K562 (cell line): ENCODE measurements at regions not wholly inside any gene's neighbourhood (a gene's known extent, or its start where the extent isn't known, plus 50 kb on each side); places are given as distances from the start of the nearest gene placed in this dataset.

ENCODE experiments used
- ATAC-seq: fragments of 200-7000 bp; cut with Tn5 transposase; 3 replicates; pipeline ENCODE4 v1.9.1; 2020; ENCODE audit warnings: moderate library complexity
- BruUV-seq: library from RNA; stranded (reverse); fragments of 400-500 nt; replicated peaks from 2 replicates; lab custom pipeline; 2021; lab: Mats Ljungman, UMichigan
- CTCF ChIA-PET: fragments of 300-600 bp; formaldehyde crosslinking; extraction: SDS; loops from one replicate; lab custom pipeline; 2021; ENCODE audit warnings: low intra/inter-chr PET ratio; lab: Yijun Ruan, JAX
- POLR2A ChIA-PET: fragments of 300-600, 350-650 bp; sonication (Branson Sonifier 250); formaldehyde crosslinking; extraction: SDS; loops from one replicate; lab custom pipeline; 2021; ENCODE audit warnings: antibody characterized with exemption, inconsistent platforms; lab: Yijun Ruan, JAX
- DNase-seq, 4 experiments: peaks; one replicate each; pipeline versions ENCODE4 v3.0.0 to v3.0.0-alpha.2; 2011 to 2018; ENCODE audit warnings: low spot score in 3 of 4, mixed read lengths in 3 of 4; ENCODE audit errors: extremely low read depth in 1 of 4
- FAIRE-seq: peaks from 2 replicates; lab custom pipeline; 2011; peaks lifted over from hg19 to GRCh38; lab: Jason Lieb, UNC
- H2AFZ ChIP-seq: 2 replicates; pipeline ENCODE4 v1.6.0; 2011; ENCODE audit warnings: low read depth, low read length, control low read depth, inconsistent platforms
- H3K27ac ChIP-seq: fragments of 200-600 bp; 3 replicates; pipeline ENCODE4 v1.8.0; 2011; ENCODE audit warnings: low read depth, mild to moderate bottlenecking, control low read depth, inconsistent platforms, low read length, moderate library complexity, mixed read lengths; ENCODE audit errors: extremely low read depth
- H3K27me3 ChIP-seq, 2 experiments: fragments of 300-600 bp in 1 of 2; 2 replicates in 1 of 2; 3 replicates in 1 of 2; pipeline versions ENCODE4 v1.6.0 to v1.8.0; 2011; ENCODE audit warnings: inconsistent platforms in 2 of 2, low read length in 2 of 2, mild to moderate bottlenecking in 1 of 2, mixed read lengths in 1 of 2, moderate library complexity in 1 of 2; ENCODE audit not compliant: control insufficient read depth in 2 of 2, insufficient read depth in 2 of 2
- H3K36me3 ChIP-seq: fragments of 300-600 bp; 3 replicates; pipeline ENCODE4 v1.8.0; 2011; ENCODE audit warnings: mild to moderate bottlenecking, low read length, inconsistent platforms; ENCODE audit not compliant: control insufficient read depth, insufficient read depth
- H3K4me1 ChIP-seq, 2 experiments: fragments of 200-600 bp in 1 of 2; replicated peaks in 1 of 2; 2 replicates in 1 of 2; 3 replicates in 1 of 2; pipeline versions ENCODE4 v1.5.1 to v1.8.0; 2011; ENCODE audit warnings: inconsistent platforms in 2 of 2, low read length in 2 of 2, mild to moderate bottlenecking in 1 of 2, mixed read lengths in 1 of 2, moderate library complexity in 1 of 2; ENCODE audit not compliant: control insufficient read depth in 2 of 2, insufficient read depth in 2 of 2
- H3K4me2 ChIP-seq: 2 replicates; pipeline ENCODE4 v1.6.1; 2011; ENCODE audit warnings: low read length, control low read depth, inconsistent platforms, mixed read lengths; ENCODE audit not compliant: insufficient read depth
- H3K4me3 ChIP-seq: fragments of 200-600 bp; sonication (generic), shearing (Covaris generic); 2 replicates; pipeline ENCODE4 v1.5.1; 2016; ENCODE audit warnings: control low read depth, inconsistent platforms
- H3K79me2 ChIP-seq: fragments of 200-600 bp; 3 replicates; pipeline ENCODE4 v1.8.0; 2011; ENCODE audit warnings: low read length, inconsistent platforms; ENCODE audit not compliant: control insufficient read depth, insufficient read depth
- H3K9ac ChIP-seq, 2 experiments: 2 replicates each; pipeline versions ENCODE4 v1.6.0 to v1.6.1; 2011; ENCODE audit warnings: low read depth in 2 of 2, low read length in 2 of 2, control low read depth in 1 of 2, inconsistent platforms in 1 of 2, mild to moderate bottlenecking in 1 of 2, mixed read lengths in 1 of 2; ENCODE audit not compliant: insufficient read depth in 1 of 2
- H3K9me1 ChIP-seq: one replicate; pipeline ENCODE4 v1.6.0; 2011; ENCODE audit warnings: inconsistent platforms, mild to moderate bottlenecking, low read length, moderate library complexity; ENCODE audit not compliant: control insufficient read depth, insufficient read depth
- H3K9me3 ChIP-seq: replicated peaks from 2 replicates; pipeline ENCODE4 v1.5.1; 2011; ENCODE audit warnings: low read depth, low read length, inconsistent platforms; ENCODE audit not compliant: control insufficient read depth, insufficient read depth
- H4K20me1 ChIP-seq: replicated peaks from 2 replicates; pipeline ENCODE4 v1.6.1; 2011; ENCODE audit warnings: low read length, inconsistent platforms, mixed read lengths; ENCODE audit not compliant: control insufficient read depth, insufficient read depth
- ARID1B ChIP-seq: fragments of 450-650 bp; IDR thresholded peaks from 2 replicates; pipeline ENCODE4 v1.6.1; 2016; ENCODE audit warnings: antibody characterized with exemption, mild to moderate bottlenecking, inconsistent platforms
- ASH1L ChIP-seq: fragments of 450-650 bp; IDR thresholded peaks from 2 replicates; pipeline ENCODE4 v1.6.1; 2018; ENCODE audit warnings: borderline replicate concordance, mild to moderate bottlenecking, low read depth; ENCODE audit not compliant: partially characterized antibody
- ATF1 ChIP-seq, 2 experiments: fragments of 450-650 bp in 1 of 2; IDR thresholded peaks; 2 replicates each; pipeline ENCODE4 v1.6.1; 2016; ENCODE audit warnings: missing compliant biosample characterization in 1 of 2, missing genetic modification characterization in 1 of 2
- CEBPG ChIP-seq, 3 experiments: fragments of 200-800 bp in 1 of 3; sonication (Bioruptor generic) in 1 of 3; sonication (generic) in 1 of 3; formaldehyde crosslinking in 1 of 3; IDR thresholded peaks in 2 of 3; conservative IDR thresholded peaks in 1 of 3; 2 replicates each; pipeline versions ENCODE4 v1.6.1 to v1.8.0; 2016 to 2022; ENCODE audit warnings: missing compliant biosample characterization in 2 of 3, missing genetic modification characterization in 2 of 3, mild to moderate bottlenecking in 1 of 3, missing genetic modification reagents in 1 of 3
- JUND ChIP-seq, 2 experiments: IDR thresholded peaks; 2 replicates in 1 of 2; 3 replicates in 1 of 2; pipeline ENCODE4 v1.6.1; 2011; ENCODE audit warnings: borderline replicate concordance in 2 of 2, low read depth in 2 of 2, low read length in 2 of 2, improper control_type of control experiment in 1 of 2, missing biosample characterization in 1 of 2, missing genetic modification characterization in 1 of 2, missing genetic modification reagents in 1 of 2
- KAT7 ChIP-seq: sonication (generic); formaldehyde crosslinking; IDR thresholded peaks from 2 replicates; pipeline ENCODE4 v1.8.0; 2022; ENCODE audit warnings: missing genetic modification reagents, mild to moderate bottlenecking, borderline replicate concordance
- MAFK ChIP-seq: IDR thresholded peaks from 2 replicates; pipeline ENCODE4 v1.6.1; 2011; ENCODE audit warnings: low read length, improper control_type of control experiment
- NBN ChIP-seq: fragments of 450-650 bp; IDR thresholded peaks from 2 replicates; pipeline ENCODE4 v1.6.1; 2016; ENCODE audit warnings: low read depth, mild to moderate bottlenecking
- NFYB ChIP-seq: IDR thresholded peaks from 2 replicates; pipeline ENCODE4 v1.6.1; 2011; ENCODE audit warnings: mild to moderate bottlenecking, moderate library complexity; ENCODE audit not compliant: insufficient read length; ENCODE audit errors: extremely low read depth
- RUNX1 ChIP-seq: sonication (generic); IDR thresholded peaks from 2 replicates; pipeline ENCODE4 v1.6.1; 2016; ENCODE audit warnings: antibody characterized with exemption, low read depth
- SMARCC2 ChIP-seq: fragments of 450-650 bp; IDR thresholded peaks from 2 replicates; pipeline ENCODE4 v1.6.1; 2017; ENCODE audit warnings: antibody characterized with exemption, moderate library complexity, mild to moderate bottlenecking, low read depth
- SOX6 ChIP-seq: fragments of 450-650 bp; IDR thresholded peaks from 2 replicates; pipeline ENCODE4 v1.6.1; 2014; ENCODE audit warnings: mild to moderate bottlenecking
- WGBS: fragments of 100-300 bp; shearing (Covaris generic); methylation state at CpG from one replicate; pipeline ENCODE4 v1.1.6; 2016; ENCODE audit warnings: low coverage, mixed read lengths; ENCODE audit not compliant: insufficient coverage; ENCODE audit errors: missing lambda C conversion rate; 5-methylcytosine and 5-hydroxymethylcytosine counted together
- in situ Hi-C: fragments of 300-500 bp; cut with MboI; formaldehyde crosslinking; loops from 4 replicates; pipeline ENCODE4 v1.15.0; 2018; ENCODE audit warnings: inconsistent platforms, mixed read lengths
- intact Hi-C: fragments of 100-400 bp; cut with micrococcal nuclease; formaldehyde crosslinking; loops from 2 replicates; pipeline ENCODE4 v1.14.2; 2022
- TF ChIP-seq, protein P1 (sequence below): sonication (generic); formaldehyde crosslinking; IDR thresholded peaks from 2 replicates; pipeline ENCODE4 v1.8.0; 2023; ENCODE audit warnings: mild to moderate bottlenecking, missing genetic modification reagents
- TF ChIP-seq, protein P2 (sequence below): fragments of 200-800 bp; sonication (Bioruptor generic); IDR thresholded peaks from 2 replicates; pipeline ENCODE4 v1.6.1; 2016; ENCODE audit warnings: missing genetic modification characterization, missing compliant biosample characterization

DNA sequence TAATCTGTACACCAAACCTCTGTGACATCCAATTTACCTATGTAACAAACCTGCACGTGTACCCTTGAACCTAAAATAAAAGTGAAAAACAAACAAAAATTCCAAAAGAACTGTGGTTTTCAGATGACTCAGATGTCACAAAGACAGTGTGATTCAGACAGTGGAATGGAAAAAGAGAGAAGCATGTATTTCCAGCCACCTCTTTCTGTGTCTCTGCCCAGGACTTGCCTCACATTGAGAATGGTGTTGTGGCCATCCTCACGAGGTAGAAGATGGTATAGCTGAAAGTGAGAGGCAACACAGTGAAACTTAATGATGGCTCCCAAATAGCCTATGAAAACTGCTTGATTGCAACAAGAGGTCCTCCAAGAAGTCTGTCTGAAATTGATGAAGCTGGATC is 78.0 kb downstream of the ARL5B start (continued):
- TF ChIP-seq, protein P1, sequence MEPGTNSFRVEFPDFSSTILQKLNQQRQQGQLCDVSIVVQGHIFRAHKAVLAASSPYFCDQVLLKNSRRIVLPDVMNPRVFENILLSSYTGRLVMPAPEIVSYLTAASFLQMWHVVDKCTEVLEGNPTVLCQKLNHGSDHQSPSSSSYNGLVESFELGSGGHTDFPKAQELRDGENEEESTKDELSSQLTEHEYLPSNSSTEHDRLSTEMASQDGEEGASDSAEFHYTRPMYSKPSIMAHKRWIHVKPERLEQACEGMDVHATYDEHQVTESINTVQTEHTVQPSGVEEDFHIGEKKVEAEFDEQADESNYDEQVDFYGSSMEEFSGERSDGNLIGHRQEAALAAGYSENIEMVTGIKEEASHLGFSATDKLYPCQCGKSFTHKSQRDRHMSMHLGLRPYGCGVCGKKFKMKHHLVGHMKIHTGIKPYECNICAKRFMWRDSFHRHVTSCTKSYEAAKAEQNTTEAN, result no peak
- TF ChIP-seq SMARCC2 (no peak), CEBPG (CRISPR knock-in tag; IDR thresholded peaks at IDR 0.05) (no peak), CEBPG (tag; conservative IDR thresholded peaks at IDR 0.05 in 1 of 2, IDR thresholded peaks at IDR 0.05 in 1 of 2) (no peak), MAFK (no peak), KAT7 (CRISPR knock-in tag) (no peak), RUNX1 (no peak), NBN (no peak), SOX6 (no peak), ASH1L (no peak), JUND (IDR thresholded peaks at IDR 0.05; ENCODE audit: borderline replicate concordance, low read depth, low read length) (no peak), JUND (tag; IDR thresholded peaks at IDR 0.05; ENCODE audit: borderline replicate concordance, low read depth, low read length) (no peak)

DNA sequence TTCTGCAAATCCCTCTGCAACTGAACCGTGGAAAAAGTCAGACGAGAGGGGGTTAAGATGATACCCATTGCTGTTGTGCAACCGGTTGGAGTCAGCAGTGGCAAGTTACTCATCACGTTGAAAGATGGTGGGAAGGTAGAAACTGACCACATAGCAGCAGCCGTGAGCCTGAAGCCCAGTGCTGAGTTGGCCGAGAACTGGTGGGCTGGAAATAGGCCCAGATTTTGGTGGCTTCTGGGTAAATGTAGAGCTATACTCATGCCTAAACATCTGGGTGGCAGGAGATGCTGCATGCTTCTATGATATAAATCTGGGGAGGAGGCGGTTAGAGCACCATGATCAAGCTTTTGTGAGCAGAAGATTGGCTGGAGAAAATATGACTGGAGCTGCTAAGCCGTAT is 78.6 kb downstream of the ARL5B start:
- FAIRE-seq (no peak), DNase-seq (no peak), ATAC-seq (no peak)
- WGBS, result 9% methylated on average over 8 of the region's 8 CpGs
- no peaks in the 10 kb centered on the region for H3K27me3 ChIP-seq
- POLR2A ChIA-PET, result no interaction called here
- H3K9me1 ChIP-seq, result no peaks in the 10 kb centered on the region
- no peaks in the 10 kb centered on the region for H3K79me2 ChIP-seq
- no peaks in the 10 kb centered on the region for H3K9me3 ChIP-seq
- no peak overlapping the region for H2AFZ ChIP-seq
- CTCF ChIA-PET, result no interaction called here
- H3K4me2 ChIP-seq, result no peak overlapping the region
- no peaks in the 10 kb centered on the region for H4K20me1 ChIP-seq
- peaks cover 0 to 4% of the 10 kb centered on the region in 2 experiments; a peak in 2 of 5 replicates for H3K4me1 ChIP-seq
- no peak overlapping the region for H3K27ac ChIP-seq
- no peak overlapping the region for H3K4me3 ChIP-seq
- in situ Hi-C loops, result no loop called here
- intact Hi-C loops, result no loop called here
- BruUV-seq, result no TSS peak
- H3K36me3 ChIP-seq, result no peaks in the 10 kb centered on the region
- no peak overlapping the region for H3K9ac ChIP-seq
- TF ChIP-seq ATF1 (CRISPR knock-in tag; IDR thresholded peaks at IDR 0.05) (no peak), ATF1 (tag; IDR thresholded peaks at IDR 0.05) (no peak), NFYB (no peak), ARID1B (no peak)
- TF ChIP-seq, protein P2, sequence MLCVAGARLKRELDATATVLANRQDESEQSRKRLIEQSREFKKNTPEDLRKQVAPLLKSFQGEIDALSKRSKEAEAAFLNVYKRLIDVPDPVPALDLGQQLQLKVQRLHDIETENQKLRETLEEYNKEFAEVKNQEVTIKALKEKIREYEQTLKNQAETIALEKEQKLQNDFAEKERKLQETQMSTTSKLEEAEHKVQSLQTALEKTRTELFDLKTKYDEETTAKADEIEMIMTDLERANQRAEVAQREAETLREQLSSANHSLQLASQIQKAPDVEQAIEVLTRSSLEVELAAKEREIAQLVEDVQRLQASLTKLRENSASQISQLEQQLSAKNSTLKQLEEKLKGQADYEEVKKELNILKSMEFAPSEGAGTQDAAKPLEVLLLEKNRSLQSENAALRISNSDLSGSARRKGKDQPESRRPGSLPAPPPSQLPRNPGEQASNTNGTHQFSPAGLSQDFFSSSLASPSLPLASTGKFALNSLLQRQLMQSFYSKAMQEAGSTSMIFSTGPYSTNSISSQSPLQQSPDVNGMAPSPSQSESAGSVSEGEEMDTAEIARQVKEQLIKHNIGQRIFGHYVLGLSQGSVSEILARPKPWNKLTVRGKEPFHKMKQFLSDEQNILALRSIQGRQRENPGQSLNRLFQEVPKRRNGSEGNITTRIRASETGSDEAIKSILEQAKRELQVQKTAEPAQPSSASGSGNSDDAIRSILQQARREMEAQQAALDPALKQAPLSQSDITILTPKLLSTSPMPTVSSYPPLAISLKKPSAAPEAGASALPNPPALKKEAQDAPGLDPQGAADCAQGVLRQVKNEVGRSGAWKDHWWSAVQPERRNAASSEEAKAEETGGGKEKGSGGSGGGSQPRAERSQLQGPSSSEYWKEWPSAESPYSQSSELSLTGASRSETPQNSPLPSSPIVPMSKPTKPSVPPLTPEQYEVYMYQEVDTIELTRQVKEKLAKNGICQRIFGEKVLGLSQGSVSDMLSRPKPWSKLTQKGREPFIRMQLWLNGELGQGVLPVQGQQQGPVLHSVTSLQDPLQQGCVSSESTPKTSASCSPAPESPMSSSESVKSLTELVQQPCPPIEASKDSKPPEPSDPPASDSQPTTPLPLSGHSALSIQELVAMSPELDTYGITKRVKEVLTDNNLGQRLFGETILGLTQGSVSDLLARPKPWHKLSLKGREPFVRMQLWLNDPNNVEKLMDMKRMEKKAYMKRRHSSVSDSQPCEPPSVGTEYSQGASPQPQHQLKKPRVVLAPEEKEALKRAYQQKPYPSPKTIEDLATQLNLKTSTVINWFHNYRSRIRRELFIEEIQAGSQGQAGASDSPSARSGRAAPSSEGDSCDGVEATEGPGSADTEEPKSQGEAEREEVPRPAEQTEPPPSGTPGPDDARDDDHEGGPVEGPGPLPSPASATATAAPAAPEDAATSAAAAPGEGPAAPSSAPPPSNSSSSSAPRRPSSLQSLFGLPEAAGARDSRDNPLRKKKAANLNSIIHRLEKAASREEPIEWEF (CRISPR knock-in tag), result no peak
